ENCODE measurements at regions not wholly inside any gene's neighbourhood (a gene's known extent, or its start where the extent isn't known, plus 50 kb on each side); places are given as distances from the start of the nearest gene placed in this dataset.

DNA sequence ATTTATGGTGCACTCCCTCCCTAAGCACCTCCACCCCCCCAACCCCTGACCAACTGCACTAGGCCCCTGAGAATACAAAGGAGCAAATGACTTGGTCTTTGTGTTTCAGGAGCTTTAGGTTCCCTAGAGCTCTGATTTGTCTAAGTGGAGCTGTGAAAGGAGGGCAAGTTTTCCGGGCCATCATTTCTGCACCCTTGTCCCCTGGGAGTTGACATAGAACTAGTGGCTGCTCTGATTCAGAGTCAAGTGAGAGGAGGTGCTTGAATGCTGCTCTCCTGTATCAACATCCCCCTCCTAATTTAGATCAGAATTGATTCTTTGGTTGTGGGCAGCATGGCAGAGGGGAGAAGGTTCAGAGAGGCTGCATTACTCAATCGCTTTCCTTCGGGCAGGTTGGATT lies 391.6 kb downstream of the KCNRG start:
- H2BK120ac ChIP-seq (ENCODE audit: low read depth, low read length), result no peak overlapping the region
- TF ChIP-seq MAFK (IDR thresholded peaks at IDR 0.05; ENCODE audit: low read depth, low read length) (no peak), CHD1 (IDR thresholded peaks at IDR 0.05; ENCODE audit: low read depth, low read length) (no peak), MAZ (IDR thresholded peaks at IDR 0.05; ENCODE audit: borderline replicate concordance, low read depth, low read length) (no peak), CEBPB (IDR thresholded peaks at IDR 0.05; ENCODE audit: low read depth, low read length) (no peak), FOS (IDR thresholded peaks at IDR 0.05; ENCODE audit: low read depth, low read length) (no peak), SMC3 (IDR thresholded peaks at IDR 0.05; ENCODE audit: low read depth, low read length) (no peak), RAD21 (IDR thresholded peaks at IDR 0.05; ENCODE audit: low read length) (no peak)
- H4K8ac ChIP-seq (ENCODE audit: low read depth in 2 of 2, low read length in 2 of 2), result no peak overlapping the region
- H3K23ac ChIP-seq (ENCODE audit: low read depth, low read length), result no peak overlapping the region
- H2BK15ac ChIP-seq (ENCODE audit: low read depth, low read length), result no peak overlapping the region
- ATAC-seq (ENCODE audit: low read depth) (no peak), DNase-seq (no peak)
- in situ Hi-C loops (cut with MboI; ENCODE audit: low sequenced_read_pairs), result no loop called here
- no peak overlapping the region for H3K27ac ChIP-seq (ENCODE audit: insufficient read depth, low read length)
- H3K9me3 ChIP-seq (ENCODE audit: control insufficient read depth, insufficient read depth, low read length), result no peaks in the 10 kb centered on the region
- H4K20me1 ChIP-seq (ENCODE audit: insufficient read depth, low read length), result no peaks in the 10 kb centered on the region
- peaks cover 6% of the 10 kb centered on the region for H3K4me1 ChIP-seq (ENCODE audit: control insufficient read depth, insufficient read depth, low read length)
- ChIA-PET POLR2A (ENCODE audit: unreplicated experiment) (no interaction called here), CTCF (no interaction called here)
- no peaks in the 10 kb centered on the region for H3K36me3 ChIP-seq (ENCODE audit: control insufficient read depth, insufficient read depth, low read length)
- no peak overlapping the region for H4K91ac ChIP-seq (ENCODE audit: insufficient read depth, low read depth, low read length)
- no peak overlapping the region for H2BK5ac ChIP-seq (ENCODE audit: low read depth, low read length, poor library complexity, severe bottlenecking)
- H3K18ac ChIP-seq (ENCODE audit: low read depth, low read length), result no peak overlapping the region
- H3K4ac ChIP-seq (ENCODE audit: low read depth, low read length), result no peak overlapping the region
- no peak overlapping the region for H2AFZ ChIP-seq (replicated peaks; ENCODE audit: low read length, poor library complexity)
- H3K9me1 ChIP-seq (ENCODE audit: insufficient read depth, low read length), result peaks cover 8% of the 10 kb centered on the region; the same call in 1 of the 2 replicates
- dilution Hi-C loops (cut with HindIII; ENCODE audit: low sequenced_read_pairs, unreplicated experiment), result no loop called here
- no peak overlapping the region for H2AK5ac ChIP-seq (ENCODE audit: low read depth, low read length)
- intact Hi-C loops (cut with micrococcal nuclease), result no loop called here
- no peaks in the 10 kb centered on the region; the same call in 1 of the 2 replicates for H3K27me3 ChIP-seq (ENCODE audit: control insufficient read depth, insufficient read depth, low read length)
- H3K79me1 ChIP-seq (ENCODE audit: low read depth in 1 of 2, low read length in 2 of 2), result no peaks in the 10 kb centered on the region
- no TSS peak for BruUV-seq (replicated peaks)
- H3K4me2 ChIP-seq (ENCODE audit: low read depth, low read length), result no peak overlapping the region
- H3K4me3 ChIP-seq (ENCODE audit: insufficient read depth, low read depth, low read length), result no peak overlapping the region
- no peak overlapping the region for H3K56ac ChIP-seq (ENCODE audit: extremely low read depth, insufficient read depth, low read length)
- no peak overlapping the region for H3K9ac ChIP-seq (ENCODE audit: low read depth, low read length)
- H2AK9ac ChIP-seq (replicated peaks; ENCODE audit: low read depth, low read length, poor library complexity), result no peak overlapping the region
- no peak overlapping the region for H3K14ac ChIP-seq (replicated peaks; ENCODE audit: low read depth, low read length)
- WGBS, 2 experiments (ENCODE audit: extremely low coverage in 2 of 2, insufficient read length in 1 of 2), result no CpG with 5 or more reads among the region's 3 CpGs
- no peak overlapping the region for H2BK20ac ChIP-seq (ENCODE audit: low read depth, low read length)
- H4K5ac ChIP-seq (ENCODE audit: low read depth, low read length), result no peak overlapping the region
